ENCODE measurements at regions not wholly inside any gene's neighbourhood (a gene's known extent, or its start where the extent isn't known, plus 50 kb on each side); places are given as distances from the start of the nearest gene placed in this dataset.

DNA sequence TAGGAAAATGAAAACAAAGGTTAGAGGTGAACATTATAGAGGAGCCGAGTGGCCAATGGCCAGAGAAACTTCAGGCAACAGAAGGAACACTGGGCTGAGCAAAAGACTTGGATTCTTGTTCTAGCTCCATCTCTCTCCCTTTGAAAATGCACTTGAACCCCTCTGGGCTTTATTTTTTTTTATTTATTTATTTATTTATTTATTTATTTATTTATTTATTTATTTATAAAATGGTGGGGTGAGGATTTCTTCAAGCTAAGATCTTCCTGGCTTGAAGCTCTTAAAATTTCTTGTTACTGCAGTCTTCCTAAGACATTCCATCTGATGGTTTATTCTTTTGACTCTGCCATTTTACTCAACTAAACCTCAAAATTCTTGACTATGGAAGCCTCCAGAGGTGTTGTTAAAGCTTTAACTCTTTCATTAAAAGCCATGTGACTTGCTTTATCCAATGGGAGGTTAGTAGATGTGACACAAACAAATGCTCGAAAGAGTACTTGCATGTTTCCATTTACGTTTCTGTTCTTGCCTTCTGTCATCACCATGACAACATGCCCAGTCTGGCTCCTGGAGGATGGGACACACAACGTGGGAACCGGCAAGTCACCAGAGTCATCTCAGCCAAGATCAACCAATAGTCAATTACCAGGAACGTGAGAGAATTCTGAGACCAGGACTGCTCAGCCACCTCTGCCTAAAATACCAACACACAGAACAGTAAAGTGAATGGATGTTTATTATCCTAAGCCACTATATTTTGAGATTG, 325.2 kb upstream of the CTNNB1 start:
- Histone ChIP-seq H3K27ac (no peak overlapping the region), H3K4me3 (ENCODE audit: low read depth, low read length) (no peak overlapping the region), H3K9me3 (ENCODE audit: severe bottlenecking) (no peaks in the 10 kb centered on the region), H3K27me3 (ENCODE audit: insufficient read depth, low read depth, severe bottlenecking) (no peaks in the 10 kb centered on the region), H3K36me3 (no peaks in the 10 kb centered on the region)
- DNase-seq: no peak
- TF ChIP-seq, protein P1, sequence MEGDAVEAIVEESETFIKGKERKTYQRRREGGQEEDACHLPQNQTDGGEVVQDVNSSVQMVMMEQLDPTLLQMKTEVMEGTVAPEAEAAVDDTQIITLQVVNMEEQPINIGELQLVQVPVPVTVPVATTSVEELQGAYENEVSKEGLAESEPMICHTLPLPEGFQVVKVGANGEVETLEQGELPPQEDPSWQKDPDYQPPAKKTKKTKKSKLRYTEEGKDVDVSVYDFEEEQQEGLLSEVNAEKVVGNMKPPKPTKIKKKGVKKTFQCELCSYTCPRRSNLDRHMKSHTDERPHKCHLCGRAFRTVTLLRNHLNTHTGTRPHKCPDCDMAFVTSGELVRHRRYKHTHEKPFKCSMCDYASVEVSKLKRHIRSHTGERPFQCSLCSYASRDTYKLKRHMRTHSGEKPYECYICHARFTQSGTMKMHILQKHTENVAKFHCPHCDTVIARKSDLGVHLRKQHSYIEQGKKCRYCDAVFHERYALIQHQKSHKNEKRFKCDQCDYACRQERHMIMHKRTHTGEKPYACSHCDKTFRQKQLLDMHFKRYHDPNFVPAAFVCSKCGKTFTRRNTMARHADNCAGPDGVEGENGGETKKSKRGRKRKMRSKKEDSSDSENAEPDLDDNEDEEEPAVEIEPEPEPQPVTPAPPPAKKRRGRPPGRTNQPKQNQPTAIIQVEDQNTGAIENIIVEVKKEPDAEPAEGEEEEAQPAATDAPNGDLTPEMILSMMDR (IDR thresholded peaks at IDR 0.05; ENCODE audit: low read depth, low read length): no peak

- no peaks in the 10 kb centered on the region for H3K27me3 ChIP-seq (ENCODE audit: insufficient read depth, low read depth, severe bottlenecking)
- H3K9me3 ChIP-seq (ENCODE audit: severe bottlenecking): no peaks in the 10 kb centered on the region
- peak; percentile 13 for DNase-seq
Observed at GRCh38 chr3:40875581-40875980, 323.7 kb upstream of the CTNNB1 start.

DNA sequence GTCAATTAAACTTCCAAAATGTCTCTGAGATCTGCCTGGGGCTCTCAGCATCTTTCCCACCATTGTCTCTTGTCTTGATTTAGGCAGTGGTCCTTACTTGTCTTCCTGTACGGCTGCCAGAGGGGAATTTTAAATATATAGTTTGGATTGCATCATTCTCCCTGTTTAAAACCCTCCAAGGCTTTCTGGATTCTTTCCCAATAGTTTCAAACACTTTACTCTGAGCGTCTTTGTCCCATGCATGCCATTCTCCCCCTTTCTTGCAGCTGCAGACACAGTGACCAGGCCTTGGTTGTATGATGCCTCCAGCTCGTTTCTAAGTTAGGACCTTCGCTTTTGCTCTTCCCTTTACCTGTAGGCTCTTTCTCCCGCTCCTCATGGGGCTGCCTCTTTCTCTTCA, 323.3 kb upstream of the CTNNB1 start:
- Histone ChIP-seq H3K27ac (no peak overlapping the region), H3K9me3 (ENCODE audit: severe bottlenecking) (no peaks in the 10 kb centered on the region), H3K4me3 (ENCODE audit: low read depth, low read length) (no peak overlapping the region), H3K27me3 (ENCODE audit: insufficient read depth, low read depth, severe bottlenecking) (no peaks in the 10 kb centered on the region), H3K36me3 (no peaks in the 10 kb centered on the region)
- DNase-seq: no peak
- TF ChIP-seq, protein P1 (IDR thresholded peaks at IDR 0.05; ENCODE audit: low read depth, low read length): no peak

More at GRCh38 chr3:40875581-40875980, 323.7 kb upstream of the CTNNB1 start:
- TF ChIP-seq, protein P1 (IDR thresholded peaks at IDR 0.05; ENCODE audit: low read depth, low read length): no peak
- Histone ChIP-seq H3K36me3 (no peaks in the 10 kb centered on the region), H3K4me3 (ENCODE audit: low read depth, low read length) (no peak overlapping the region), H3K27ac (no peak overlapping the region)

- no peak overlapping the region for H3K27ac ChIP-seq
- no peaks in the 10 kb centered on the region for H3K27me3 ChIP-seq (ENCODE audit: insufficient read depth, low read depth, severe bottlenecking)
- DNase-seq: no peak
- H3K36me3 ChIP-seq: no peaks in the 10 kb centered on the region
- TF ChIP-seq, protein P1 (IDR thresholded peaks at IDR 0.05; ENCODE audit: low read depth, low read length): no peak
- H3K4me3 ChIP-seq (ENCODE audit: low read depth, low read length): no peak overlapping the region
- H3K9me3 ChIP-seq (ENCODE audit: severe bottlenecking): no peaks in the 10 kb centered on the region
Observed at GRCh38 chr3:40876496-40876895, 322.8 kb upstream of the CTNNB1 start.

- no peaks in the 10 kb centered on the region for H3K27me3 ChIP-seq (ENCODE audit: insufficient read depth, low read depth, severe bottlenecking)
- no peaks in the 10 kb centered on the region for H3K9me3 ChIP-seq (ENCODE audit: severe bottlenecking)
- H3K36me3 ChIP-seq: no peaks in the 10 kb centered on the region
- no peak overlapping the region for H3K4me3 ChIP-seq (ENCODE audit: low read depth, low read length)
- DNase-seq: no peak
- no peak overlapping the region for H3K27ac ChIP-seq
- TF ChIP-seq, protein P1 (IDR thresholded peaks at IDR 0.05; ENCODE audit: low read depth, low read length): no peak
Observed at GRCh38 chr3:40877631-40878463, 321.5 kb upstream of the CTNNB1 start.
